SU-DHL-6 (cell line): ENCODE measurements at regions not wholly inside any gene's neighbourhood (a gene's known extent, or its start where the extent isn't known, plus 50 kb on each side); places are given as distances from the start of the nearest gene placed in this dataset.

Experiments used
- H2AFZ ChIP-seq: fragments of 200-600 bp; sonication (generic); 2 replicates; pipeline ENCODE4 v1.6.1; 2014; ENCODE audit warnings: low read depth, mild to moderate bottlenecking, moderate library complexity, mixed read lengths, antibody characterized with exemption, low read length; ENCODE audit not compliant: severe bottlenecking
- H3F3A ChIP-seq: fragments of 200-600 bp; shearing (Covaris generic); 2 replicates; pipeline ENCODE4 v1.6.0; 2016; ENCODE audit warnings: antibody characterized with exemption, mild to moderate bottlenecking; ENCODE audit not compliant: insufficient read depth
- H3K27ac ChIP-seq: fragments of 200-600 bp; sonication (generic); 2 replicates; pipeline ENCODE4 v1.5.1; 2016; ENCODE audit warnings: low read depth, mild to moderate bottlenecking, low read length, moderate library complexity, mixed read lengths
- H3K27me3 ChIP-seq: fragments of 200-600 bp; sonication (generic), shearing (Covaris generic); 2 replicates; pipeline ENCODE4 v1.6.0; 2014; ENCODE audit warnings: mild to moderate bottlenecking, low read length
- H3K36me3 ChIP-seq: fragments of 200-600 bp; sonication (generic); 2 replicates; pipeline ENCODE4 v1.6.1; 2014; ENCODE audit warnings: mild to moderate bottlenecking, low read length, mixed read lengths
- H3K4me2 ChIP-seq: fragments of 300-600, 200-600 bp; shearing (Covaris generic), sonication (generic); 2 replicates; pipeline ENCODE4 v1.6.0; 2014; ENCODE audit warnings: low read length, low read depth, mild to moderate bottlenecking; ENCODE audit not compliant: poor library complexity, severe bottlenecking
- H3K4me3 ChIP-seq: fragments of 200-600 bp; sonication (generic); 2 replicates; pipeline ENCODE4 v1.5.1; 2014; ENCODE audit warnings: antibody characterized with exemption, low read length, mild to moderate bottlenecking, mixed read lengths; ENCODE audit not compliant: insufficient read depth, poor library complexity, severe bottlenecking
- H3K79me2 ChIP-seq: fragments of 200-600 bp; sonication (generic); 2 replicates; pipeline ENCODE4 v1.6.1; 2014; ENCODE audit warnings: mild to moderate bottlenecking, low read length, moderate library complexity; ENCODE audit not compliant: insufficient read depth
- H3K9ac ChIP-seq: fragments of 200-600 bp; sonication (generic); 2 replicates; pipeline ENCODE4 v1.7.0; 2014; ENCODE audit warnings: mild to moderate bottlenecking, low read length
- H3K9me2 ChIP-seq: fragments of 200-600 bp; sonication (generic); replicated peaks from 2 replicates; pipeline ENCODE4 v1.6.1; 2014; ENCODE audit warnings: low read length; ENCODE audit not compliant: insufficient read depth
- H3K9me3 ChIP-seq: fragments of 200-600 bp; sonication (generic); 2 replicates; pipeline ENCODE4 v1.6.1; 2014; ENCODE audit warnings: low read length, mixed read lengths; ENCODE audit not compliant: insufficient read depth
- H4K20me1 ChIP-seq: fragments of 200-600 bp; sonication (generic); 2 replicates; pipeline ENCODE4 v1.6.1; 2014; ENCODE audit warnings: low read depth, mild to moderate bottlenecking, antibody characterized with exemption, low read length, moderate library complexity, mixed read lengths
- CTCF ChIP-seq: fragments of 200-600 bp; sonication (generic); IDR thresholded peaks from one replicate; pipeline ENCODE4 v1.5.1; 2017; ENCODE audit warnings: antibody characterized with exemption, mild to moderate bottlenecking, low read length, moderate library complexity; ENCODE audit not compliant: insufficient read depth, poor library complexity, severe bottlenecking
- EZH2phosphoT487 ChIP-seq: fragments of 200-600 bp; sonication (generic), shearing (Covaris generic); conservative IDR thresholded peaks from 2 replicates; pipeline ENCODE4 v1.6.1; 2018; ENCODE audit warnings: mild to moderate bottlenecking, antibody characterized with exemption, low read length, moderate library complexity, mixed read lengths

GRCh38 chr10:52450762-52451291 lies 136.7 kb downstream of the DKK1 start:
- Histone ChIP-seq H3K9ac (no peak overlapping the region), H3K79me2 (no peaks in the 10 kb centered on the region), H3F3A (no peaks in the 10 kb centered on the region), H3K9me3 (no peaks in the 10 kb centered on the region), H3K9me2 (no peaks in the 10 kb centered on the region), H2AFZ (no peak overlapping the region), H4K20me1 (no peaks in the 10 kb centered on the region), H3K27me3 (no peaks in the 10 kb centered on the region), H3K36me3 (no peaks in the 10 kb centered on the region), H3K27ac (no peak overlapping the region), H3K4me3 (no peak overlapping the region), H3K4me2 (no peak overlapping the region)
- TF ChIP-seq EZH2phosphoT487 (no peak), CTCF (no peak)

GRCh38 chr10:52451817-52452216 lies 137.7 kb downstream of the DKK1 start:
- no peaks in the 10 kb centered on the region for H4K20me1 ChIP-seq
- H3K9me2 ChIP-seq = no peaks in the 10 kb centered on the region
- no peaks in the 10 kb centered on the region for H3K36me3 ChIP-seq
- no peaks in the 10 kb centered on the region for H3K27me3 ChIP-seq
- no peak overlapping the region for H3K4me3 ChIP-seq
- no peak overlapping the region for H3K9ac ChIP-seq
- no peak overlapping the region for H2AFZ ChIP-seq
- H3K9me3 ChIP-seq = no peaks in the 10 kb centered on the region
- no peak overlapping the region for H3K4me2 ChIP-seq
- no peaks in the 10 kb centered on the region for H3F3A ChIP-seq
- H3K79me2 ChIP-seq = no peaks in the 10 kb centered on the region
- H3K27ac ChIP-seq = no peak overlapping the region
- no peak for TF ChIP-seq EZH2phosphoT487
- TF ChIP-seq CTCF = no peak

GRCh38 chr10:52452600-52453493 lies 138.8 kb downstream of the DKK1 start:
- TF ChIP-seq EZH2phosphoT487 (no peak), CTCF (no peak)
- Histone ChIP-seq H2AFZ (no peak overlapping the region), H3K9ac (no peak overlapping the region), H3K36me3 (no peaks in the 10 kb centered on the region), H3K27ac (no peak overlapping the region), H4K20me1 (no peaks in the 10 kb centered on the region), H3K79me2 (no peaks in the 10 kb centered on the region), H3K4me3 (no peak overlapping the region), H3K9me2 (no peaks in the 10 kb centered on the region), H3K27me3 (no peaks in the 10 kb centered on the region), H3K4me2 (no peak overlapping the region), H3F3A (no peaks in the 10 kb centered on the region), H3K9me3 (no peaks in the 10 kb centered on the region)
